Neural cell (in vitro differentiated cells): ENCODE measurements at regions not wholly inside any gene's neighbourhood (a gene's known extent, or its start where the extent isn't known, plus 50 kb on each side); places are given as distances from the start of the nearest gene placed in this dataset.
"Not testable (repeated sequence)": the region's sequence is repeated elsewhere in the genome, so short reads cannot be mapped to it uniquely, and the experiment has no call there.

Experiments
- H2AFZ ChIP-seq: fragments of 200-600, 300-800 bp; sonication (generic), shearing (Covaris generic); 2 replicates; pipeline ENCODE4 v1.6.0; 2014; ENCODE audit warnings: low read depth, mild to moderate bottlenecking, antibody characterized with exemption, low read length, moderate library complexity
- H3F3A ChIP-seq: fragments of 200-600 bp; shearing (Covaris generic); 2 replicates; pipeline ENCODE4 v1.6.1; 2016; ENCODE audit warnings: mild to moderate bottlenecking, moderate library complexity, mixed read lengths, antibody characterized with exemption, low read length; ENCODE audit not compliant: insufficient read depth, poor library complexity, severe bottlenecking
- H3K27ac ChIP-seq: fragments of 200-600, 300-800 bp; sonication (generic), shearing (Covaris generic); 2 replicates; pipeline ENCODE4 v1.5.1; 2014; ENCODE audit warnings: mild to moderate bottlenecking, low read length, moderate library complexity
- H3K27me3 ChIP-seq: fragments of 300-800, 200-600 bp; sonication (generic), shearing (Covaris generic); 2 replicates; pipeline ENCODE4 v1.6.0; 2014; ENCODE audit warnings: mild to moderate bottlenecking, low read depth, low read length, moderate library complexity; ENCODE audit not compliant: insufficient read depth
- H3K36me3 ChIP-seq: fragments of 300-800, 200-600 bp; sonication (generic), shearing (Covaris generic); 2 replicates; pipeline ENCODE4 v1.5.1; 2014; ENCODE audit warnings: mild to moderate bottlenecking, antibody characterized with exemption, low read length, moderate library complexity; ENCODE audit not compliant: insufficient read depth
- H3K4me2 ChIP-seq: fragments of 300-800, 200-600 bp; sonication (generic), shearing (Covaris generic); 2 replicates; pipeline ENCODE4 v1.6.0; 2014; ENCODE audit warnings: mild to moderate bottlenecking, low read length
- H3K4me3 ChIP-seq: fragments of 300-800, 200-600 bp; sonication (generic), shearing (Covaris generic); 2 replicates; pipeline ENCODE4 v1.5.1; 2014; ENCODE audit warnings: mild to moderate bottlenecking, low read length, moderate library complexity
- H3K79me2 ChIP-seq: fragments of 200-600 bp; shearing (Covaris generic); replicated peaks from 2 replicates; pipeline ENCODE4 v1.6.0; 2014; ENCODE audit warnings: mild to moderate bottlenecking, low read length, moderate library complexity; ENCODE audit not compliant: insufficient read depth
- H3K9ac ChIP-seq: fragments of 300-800, 200-600 bp; sonication (generic), shearing (Covaris generic); 2 replicates; pipeline ENCODE4 v1.6.1; 2016; ENCODE audit warnings: mild to moderate bottlenecking, low read length, mixed read lengths
- H3K9me2 ChIP-seq: fragments of 200-600 bp; shearing (Covaris generic); 2 replicates; pipeline ENCODE4 v1.6.1; 2016; ENCODE audit warnings: mild to moderate bottlenecking, low read length, mixed read lengths; ENCODE audit not compliant: insufficient read depth
- H3K9me3 ChIP-seq: fragments of 200-600, 300-800 bp; sonication (generic), shearing (Covaris generic); 2 replicates; pipeline ENCODE4 v1.6.1; 2016; ENCODE audit warnings: mild to moderate bottlenecking, mixed run types, low read length, moderate library complexity, mixed read lengths
- H4K20me1 ChIP-seq: fragments of 200-600 bp; shearing (Covaris generic); 2 replicates; pipeline ENCODE4 v1.6.1; 2016; ENCODE audit warnings: mild to moderate bottlenecking, mixed run types; ENCODE audit not compliant: insufficient read depth
- CTCF ChIP-seq: fragments of 450-650 bp; IDR thresholded peaks from 2 replicates; pipeline ENCODE4 v1.5.1; 2014; ENCODE audit warnings: antibody characterized with exemption, mild to moderate bottlenecking, moderate library complexity; ENCODE audit not compliant: poor library complexity, severe bottlenecking
- EP300 ChIP-seq: fragments of 450-650 bp; conservative IDR thresholded peaks from 2 replicates; pipeline ENCODE4 v1.6.1; 2014; ENCODE audit warnings: antibody characterized with exemption, mild to moderate bottlenecking, moderate library complexity; ENCODE audit not compliant: poor library complexity, severe bottlenecking
- EZH2 ChIP-seq: fragments of 200-600, 300-800 bp; shearing (Covaris generic), sonication (generic); IDR thresholded peaks from 2 replicates; pipeline ENCODE4 v1.6.1; 2014; ENCODE audit warnings: antibody characterized with exemption, low read length, borderline replicate concordance, mild to moderate bottlenecking; ENCODE audit not compliant: insufficient read depth, poor library complexity, severe bottlenecking
- MXI1 ChIP-seq: fragments of 450-650 bp; conservative IDR thresholded peaks from 2 replicates; pipeline ENCODE4 v1.6.1; 2014; ENCODE audit warnings: antibody characterized with exemption, mild to moderate bottlenecking; ENCODE audit not compliant: poor library complexity, severe bottlenecking
- POLR2AphosphoS5 ChIP-seq: IDR thresholded peaks from 2 replicates; pipeline ENCODE4 v1.6.1; 2012
- RAD21 ChIP-seq: fragments of 450-650 bp; conservative IDR thresholded peaks from 2 replicates; pipeline ENCODE4 v1.6.1; 2014; ENCODE audit warnings: antibody characterized with exemption, mild to moderate bottlenecking, moderate library complexity
- REST ChIP-seq: IDR thresholded peaks from 2 replicates; pipeline ENCODE4 v1.6.1; 2012; ENCODE audit warnings: borderline replicate concordance
- SMC3 ChIP-seq: fragments of 450-650 bp; conservative IDR thresholded peaks from 2 replicates; pipeline ENCODE4 v1.6.1; 2014; ENCODE audit warnings: antibody characterized with exemption, mild to moderate bottlenecking, moderate library complexity; ENCODE audit not compliant: poor library complexity
- TAF1 ChIP-seq: IDR thresholded peaks from 2 replicates; pipeline ENCODE4 v1.6.1; 2012; ENCODE audit warnings: low read depth

- Histone ChIP-seq H3F3A (no peaks in the 10 kb centered on the region), H3K27me3 (no peaks in the 10 kb centered on the region), H3K9me3 (no peaks in the 10 kb centered on the region), H3K4me3 (no peak overlapping the region), H2AFZ (no peak overlapping the region), H3K4me2 (no peak overlapping the region), H3K9me2 (no peaks in the 10 kb centered on the region), H4K20me1 (no peaks in the 10 kb centered on the region), H3K9ac (no peak overlapping the region), H3K27ac (no peak overlapping the region), H3K79me2 (no peaks in the 10 kb centered on the region), H3K36me3 (no peaks in the 10 kb centered on the region)
- TF ChIP-seq MXI1, result no peak
- TF ChIP-seq SMC3, result no peak
- no peak for TF ChIP-seq REST
- TF ChIP-seq EP300, result no peak
- no peak for TF ChIP-seq EZH2
- no peak for TF ChIP-seq TAF1
- no peak for TF ChIP-seq RAD21
- no peak for TF ChIP-seq POLR2AphosphoS5
- TF ChIP-seq CTCF, result no peak
Observed at GRCh38 chr5:111615054-111615453, 102.7 kb upstream of the STARD4 start.

GRCh38 chr5:111612013-111612630 lies 99.8 kb upstream of the STARD4 start:
- not testable (repeated sequence) for H3K9me2 ChIP-seq, H3K27ac ChIP-seq, H3K36me3 ChIP-seq, H3K9me3 ChIP-seq, H3K79me2 ChIP-seq, H4K20me1 ChIP-seq, H3K4me3 ChIP-seq, H3K4me2 ChIP-seq, H2AFZ ChIP-seq, H3K9ac ChIP-seq, H3K27me3 ChIP-seq, H3F3A ChIP-seq

GRCh38 chr5:111606194-111606593 lies 93.9 kb upstream of the STARD4 start:
- H3K9me3 ChIP-seq, result no peaks in the 10 kb centered on the region
- H3K27me3 ChIP-seq, result no peaks in the 10 kb centered on the region
- H3K79me2 ChIP-seq, result no peaks in the 10 kb centered on the region
- H3K4me2 ChIP-seq, result no peak overlapping the region
- H3K9ac ChIP-seq, result no peak overlapping the region
- no peak overlapping the region for H3K4me3 ChIP-seq
- no peak overlapping the region for H2AFZ ChIP-seq
- TF ChIP-seq POLR2AphosphoS5 (no peak), EP300 (no peak), MXI1 (no peak), CTCF (no peak), REST (no peak), SMC3 (no peak), EZH2 (no peak), TAF1 (no peak), RAD21 (no peak)
- no peaks in the 10 kb centered on the region for H4K20me1 ChIP-seq
- no peak overlapping the region for H3K27ac ChIP-seq
- no peaks in the 10 kb centered on the region for H3K36me3 ChIP-seq
- no peaks in the 10 kb centered on the region for H3F3A ChIP-seq
- H3K9me2 ChIP-seq, result no peaks in the 10 kb centered on the region
